ENCODE measurements at regions not wholly inside any gene's neighbourhood (a gene's known extent, or its start where the extent isn't known, plus 50 kb on each side); places are given as distances from the start of the nearest gene placed in this dataset.

- TF ChIP-seq CTCF (conservative IDR thresholded peaks at IDR 0.05; ENCODE audit: low read depth, low read length) = no peak
- TF ChIP-seq MAZ (IDR thresholded peaks at IDR 0.05; ENCODE audit: borderline replicate concordance, low read depth, low read length) = no peak
- no peak for TF ChIP-seq CHD1 (IDR thresholded peaks at IDR 0.05; ENCODE audit: low read depth, low read length)
Measured at GRCh38 chr6:95519228-95520037, 57.9 kb upstream of the MANEA start.

Data from IMR-90 (cell line).